Activated CD4-positive, alpha-beta T cell treated with anti-CD3 and anti-CD28 coated beads for 4 hours (primary cell): ENCODE measurements at regions not wholly inside any gene's neighbourhood (a gene's known extent, or its start where the extent isn't known, plus 50 kb on each side); places are given as distances from the start of the nearest gene placed in this dataset.

Experiments used
- DNase-seq, 2 donors: peaks; one replicate each; pipeline ENCODE4 v3.0.0-alpha.2; 2020

DNA sequence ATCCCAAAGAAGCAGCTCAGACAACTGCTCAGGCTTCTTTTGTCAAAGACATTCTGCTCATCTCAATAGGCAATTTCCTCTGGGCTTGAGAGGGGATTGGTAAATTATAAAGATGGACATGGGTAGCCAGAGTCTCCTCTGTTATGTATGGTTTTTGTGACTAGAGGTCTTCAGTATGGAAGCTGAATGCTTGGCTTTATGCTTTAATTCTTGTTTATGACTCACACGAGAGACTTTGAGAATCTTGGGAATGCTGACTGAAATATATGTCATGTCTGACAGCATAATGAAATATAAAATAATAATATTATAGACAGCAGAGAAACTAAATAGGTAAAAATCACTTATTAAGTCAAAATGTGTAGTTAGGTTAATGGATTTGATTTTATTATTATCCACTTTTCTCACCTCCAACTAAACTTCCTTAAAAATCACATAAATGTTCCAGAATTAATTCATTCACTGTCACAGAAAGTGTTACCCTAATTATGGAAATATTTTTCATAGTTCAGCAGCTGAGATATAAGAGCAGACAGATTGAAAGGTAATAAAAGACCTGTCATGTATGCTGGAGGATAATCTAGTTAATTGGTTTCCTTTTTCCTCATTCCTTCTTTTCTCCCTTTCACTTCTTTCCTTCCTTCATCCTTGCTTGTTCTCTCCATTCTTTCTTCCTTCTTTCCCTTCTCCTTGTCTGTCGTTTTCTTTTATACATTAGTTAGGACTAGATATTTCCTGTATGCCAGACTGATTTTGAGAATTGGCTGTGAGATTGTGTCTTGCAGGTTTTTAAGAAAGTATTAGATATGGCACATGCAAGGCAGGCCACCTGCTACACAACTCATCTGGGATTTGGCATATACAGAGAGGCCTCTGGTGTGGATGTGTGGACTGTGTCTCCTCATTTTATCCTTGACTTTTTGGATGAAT, 1866.1 kb upstream of the NUDT12 start:
- no peak for DNase-seq

GRCh38 chr5:105414067-105414466, 1851.5 kb upstream of the NUDT12 start:
- no peak for DNase-seq

- DNase-seq = no peak
Measured at GRCh38 chr5:105413406-105413990, 1850.9 kb upstream of the NUDT12 start.

- no peak for DNase-seq
Measured at GRCh38 chr5:105409695-105410094, 1847.1 kb upstream of the NUDT12 start.

DNA sequence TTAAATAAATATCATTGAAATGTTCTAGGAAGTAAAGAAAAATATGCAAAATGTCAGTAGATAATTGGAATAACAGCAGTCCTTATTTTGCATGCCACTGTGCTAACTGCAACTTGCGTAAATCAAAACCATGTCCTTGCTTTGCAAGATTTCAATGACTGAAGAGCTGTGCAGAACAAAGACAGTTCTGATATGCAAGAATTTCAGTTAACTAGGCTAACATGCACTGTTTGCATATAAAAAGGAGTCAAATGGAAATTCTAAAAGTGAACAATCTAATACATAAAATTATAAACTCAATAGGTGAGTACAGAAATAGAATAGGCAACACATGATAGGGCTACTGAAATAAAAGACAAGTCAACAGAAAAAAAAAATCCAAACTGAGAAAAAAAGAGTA, 1844.6 kb upstream of the NUDT12 start:
- DNase-seq = no peak

DNA sequence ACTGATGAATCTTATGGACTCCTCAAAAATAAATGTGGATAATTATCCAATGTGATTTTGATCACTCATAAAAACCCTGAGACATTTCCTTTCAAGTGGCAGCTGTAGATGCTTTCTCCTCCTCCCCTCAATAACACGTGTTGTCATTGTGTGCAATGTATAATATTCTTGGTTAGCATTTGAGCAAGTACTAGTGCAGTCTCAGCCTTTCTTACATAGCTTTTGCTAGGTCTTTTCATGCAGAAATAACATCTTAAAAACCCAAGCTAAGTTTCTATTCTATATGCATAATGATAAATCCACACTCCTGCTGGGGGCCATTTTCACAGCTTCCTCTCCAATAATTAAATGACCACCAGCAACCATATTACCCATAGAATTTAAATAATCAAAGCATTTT, 1835.2 kb upstream of the NUDT12 start:
- DNase-seq = no peak

DNA sequence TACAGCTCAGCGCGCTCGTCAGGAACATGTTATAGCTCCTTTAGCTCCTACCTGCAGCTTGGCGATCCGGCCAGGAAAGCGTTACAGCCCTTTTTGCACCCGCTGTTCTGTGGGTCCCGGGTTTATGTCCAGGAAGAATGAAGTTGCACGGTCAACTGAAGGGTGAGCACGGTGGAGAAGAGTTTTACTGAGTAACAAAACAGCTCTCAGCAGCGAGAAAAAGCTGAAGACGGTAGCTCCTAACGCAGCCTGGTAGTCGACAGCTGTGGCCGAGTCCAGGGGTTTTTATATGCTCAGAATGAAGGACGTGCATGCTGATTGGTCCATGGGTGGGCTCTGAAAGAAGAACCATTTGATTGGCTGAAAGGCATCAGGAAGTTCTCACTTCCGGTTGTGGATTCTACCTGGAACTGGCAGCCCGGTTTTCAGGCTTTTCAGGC, 1830.1 kb upstream of the NUDT12 start:
- no peak for DNase-seq

- DNase-seq = no peak
Measured at GRCh38 chr5:105392122-105392709, 1829.6 kb upstream of the NUDT12 start.

GRCh38 chr5:105380126-105380525, 1817.5 kb upstream of the NUDT12 start:
- DNase-seq = no peak

GRCh38 chr5:105371169-105371568, 1808.6 kb upstream of the NUDT12 start:
- no peak for DNase-seq

- no peak for DNase-seq
Measured at GRCh38 chr5:105350486-105351140, 1788.0 kb upstream of the NUDT12 start.

DNA sequence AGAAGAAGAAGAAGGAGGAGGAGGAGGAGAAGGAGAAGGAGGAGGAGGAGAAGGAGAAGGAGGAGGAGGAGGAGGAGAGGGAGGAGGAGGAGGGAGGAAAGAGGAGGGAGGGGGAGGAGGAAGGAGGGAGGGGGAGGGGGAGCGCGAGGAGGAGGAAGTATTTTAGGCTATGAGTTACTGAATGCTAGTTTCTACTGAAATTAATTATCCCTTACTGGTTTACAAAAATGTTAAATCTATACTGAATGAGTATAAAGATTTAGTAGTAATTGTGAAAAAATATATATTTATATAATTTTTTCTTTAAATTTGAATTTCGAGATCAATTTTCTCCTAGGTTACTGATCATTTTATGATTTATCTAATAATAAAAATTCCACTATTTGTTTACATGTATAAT, 1769.0 kb upstream of the NUDT12 start:
- DNase-seq = no peak

DNA sequence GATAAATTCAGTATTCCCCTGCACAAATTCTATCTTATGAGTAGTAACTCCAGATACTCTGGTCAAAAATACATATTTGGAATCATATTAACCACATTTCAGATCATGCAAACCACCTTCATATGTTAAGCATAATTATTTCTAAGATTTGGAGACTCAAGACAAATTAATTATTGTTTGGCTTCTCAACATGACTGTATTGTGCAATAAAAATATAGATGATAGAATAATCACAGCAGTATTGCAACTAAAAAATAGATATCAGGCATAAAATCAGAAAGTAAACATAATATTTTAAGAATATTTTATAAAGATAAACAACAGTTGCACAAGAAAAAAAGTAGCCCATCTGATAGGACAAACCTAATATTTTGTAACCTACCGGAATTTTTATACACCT, 1767.6 kb upstream of the NUDT12 start:
- DNase-seq = no peak

DNA sequence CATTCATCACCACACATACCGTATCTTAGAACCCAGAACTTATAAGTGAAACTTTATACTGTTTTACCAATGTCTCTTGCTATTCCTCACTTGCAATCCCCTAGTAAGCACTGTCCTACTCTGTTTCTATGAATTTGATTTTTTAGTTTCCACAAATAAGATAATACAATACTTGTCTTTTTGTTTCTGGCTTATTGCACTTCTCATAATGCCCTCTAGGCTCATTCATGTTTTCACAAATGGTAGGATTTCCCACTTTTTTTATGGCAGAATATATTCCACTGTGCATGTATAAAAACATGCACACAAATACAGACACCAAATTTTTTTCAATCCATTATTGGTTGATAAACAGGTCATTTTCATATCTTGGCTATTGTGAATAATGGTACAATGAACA, 1742.3 kb upstream of the NUDT12 start:
- no peak for DNase-seq

DNA sequence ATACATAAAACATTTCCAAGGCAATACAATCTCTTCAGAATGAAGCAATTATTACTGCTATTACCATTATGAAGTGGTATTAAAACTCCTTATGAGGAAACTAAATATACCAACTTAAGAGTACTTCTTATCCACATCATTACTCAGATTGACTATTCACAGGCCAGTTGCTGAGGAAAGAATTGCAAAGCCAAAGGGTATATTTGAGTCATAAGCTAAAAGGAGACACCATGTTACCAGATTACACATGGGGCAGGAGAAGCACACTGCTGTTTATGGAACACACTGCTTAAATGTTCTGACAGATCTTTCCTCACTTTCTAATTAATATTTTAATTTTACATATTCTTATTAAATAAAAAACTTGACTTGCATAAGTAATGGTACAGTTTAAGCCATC, 1726.4 kb upstream of the NUDT12 start:
- DNase-seq = no peak

- no peak for DNase-seq
Measured at GRCh38 chr5:105283134-105283533, 1720.5 kb upstream of the NUDT12 start.

DNA sequence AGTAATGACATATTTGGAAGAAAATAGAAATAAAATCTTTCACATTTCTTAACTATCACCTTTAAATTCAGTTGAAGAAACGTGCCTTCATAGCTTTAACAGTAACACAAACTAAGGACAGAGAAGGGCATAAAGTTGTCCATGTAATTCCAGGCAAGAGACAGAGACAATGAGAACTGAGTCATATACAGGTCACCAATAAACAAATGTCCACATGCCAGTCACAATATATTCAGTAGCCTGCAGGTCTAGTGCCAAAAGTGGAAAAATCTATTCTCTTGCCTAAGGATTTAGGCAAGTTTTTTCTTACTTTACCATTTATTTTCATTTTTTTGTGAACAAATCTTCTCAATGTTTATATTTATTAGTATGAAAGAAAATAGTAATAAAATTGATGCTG, 1711.5 kb upstream of the NUDT12 start:
- DNase-seq = no peak

- no peak for DNase-seq
Measured at GRCh38 chr5:105263515-105263914, 1700.9 kb upstream of the NUDT12 start.

GRCh38 chr5:105259581-105260217, 1697.1 kb upstream of the NUDT12 start:
- no peak for DNase-seq

- no peak for DNase-seq
Measured at GRCh38 chr5:105238561-105238960, 1676.0 kb upstream of the NUDT12 start.

GRCh38 chr5:105230516-105231157, 1668.0 kb upstream of the NUDT12 start:
- DNase-seq = no peak

GRCh38 chr5:105218018-105218417, 1655.4 kb upstream of the NUDT12 start:
- no peak for DNase-seq

DNA sequence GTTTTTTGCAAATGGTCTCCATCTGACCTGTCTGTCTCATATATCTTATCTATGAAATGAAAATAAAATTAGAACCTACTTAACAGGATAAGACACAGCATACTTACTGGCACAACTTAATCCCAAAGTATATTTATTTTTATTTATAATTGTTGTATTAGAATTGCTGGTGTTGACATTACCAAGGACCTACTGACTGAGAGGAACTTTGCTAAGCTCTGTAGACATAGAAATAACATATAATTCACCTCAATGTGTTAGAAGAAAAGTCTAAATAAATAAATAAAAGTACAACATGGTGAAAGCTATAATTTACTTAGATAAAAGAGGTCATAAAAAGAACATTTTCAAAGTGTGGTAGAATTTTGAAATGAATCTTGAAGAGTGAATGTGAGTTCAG, 1650.5 kb upstream of the NUDT12 start:
- no peak for DNase-seq
